ENCODE measurements at regions not wholly inside any gene's neighbourhood (a gene's known extent, or its start where the extent isn't known, plus 50 kb on each side); places are given as distances from the start of the nearest gene placed in this dataset.

GRCh38 chr10:23696476-23696875 is 257.6 kb downstream of the OTUD1 start:
- DNase-seq (ENCODE audit: low spot score in 2 of 2), result no peak
- Histone ChIP-seq H3K4me1 (peaks cover 0 to 15% of the 10 kb centered on the region in 2 donors), H3K4me3 (no peak overlapping the region), H3K27ac (no peak overlapping the region), H3K36me3 (no peaks in the 10 kb centered on the region), H3K27me3 (peaks cover 0 to 40% of the 10 kb centered on the region in 2 donors), H3K9me3 (no peaks in the 10 kb centered on the region)
- intact Hi-C loops (cut with DNase I; ENCODE audit: low total_unique reads), result no loop called here
- no peak for TF ChIP-seq POLR2A (IDR thresholded peaks at IDR 0.05)
- TF ChIP-seq CTCF (IDR thresholded peaks at IDR 0.05), result no peak
- no peak for TF ChIP-seq POLR2AphosphoS5 (IDR thresholded peaks at IDR 0.05)

GRCh38 chr10:23702977-23703414 is 264.1 kb downstream of the OTUD1 start:
- H3K9me3 ChIP-seq, result no peaks in the 10 kb centered on the region
- intact Hi-C loops (cut with DNase I; ENCODE audit: low total_unique reads), result no loop called here
- TF ChIP-seq POLR2A (IDR thresholded peaks at IDR 0.05) (no peak), CTCF (IDR thresholded peaks at IDR 0.05) (peak; percentile 45 to 71 (median 65))
- no peaks in the 10 kb centered on the region for H3K36me3 ChIP-seq
- no peak overlapping the region for H3K27ac ChIP-seq
- H3K4me1 ChIP-seq, result no peaks in the 10 kb centered on the region
- DNase-seq (ENCODE audit: low spot score in 2 of 2), result peak in 1 of 2 donors; percentile 23
- H3K27me3 ChIP-seq, result no peaks in the 10 kb centered on the region
- peak overlapping the region in 2 of 3 donors; percentile 23 to 41 for H3K4me3 ChIP-seq

- Histone ChIP-seq H3K4me1 (no peaks in the 10 kb centered on the region), H3K36me3 (no peaks in the 10 kb centered on the region), H3K4me3 (no peak overlapping the region), H3K27me3 (no peaks in the 10 kb centered on the region), H3K9me3 (no peaks in the 10 kb centered on the region), H3K27ac (no peak overlapping the region)
- intact Hi-C loops (cut with DNase I; ENCODE audit: low total_unique reads), result no loop called here
- no peak for DNase-seq (ENCODE audit: low spot score in 2 of 2)
- TF ChIP-seq POLR2AphosphoS5 (IDR thresholded peaks at IDR 0.05) (no peak), POLR2A (IDR thresholded peaks at IDR 0.05) (no peak), CTCF (IDR thresholded peaks at IDR 0.05) (no peak)
Observed at GRCh38 chr10:23715363-23715762, 276.5 kb downstream of the OTUD1 start.

GRCh38 chr10:23717913-23718312 is 279.0 kb downstream of the OTUD1 start:
- TF ChIP-seq POLR2AphosphoS5 (IDR thresholded peaks at IDR 0.05) (no peak), POLR2A (IDR thresholded peaks at IDR 0.05) (no peak), CTCF (IDR thresholded peaks at IDR 0.05) (no peak)
- intact Hi-C loops (cut with DNase I; ENCODE audit: low total_unique reads), result loop anchor here (2.0 kb wide), 1 partner anchor 65 kb away; no protein-coding TSS in a partner anchor
- DNase-seq (ENCODE audit: low spot score in 2 of 2), result no peak
- Histone ChIP-seq H3K36me3 (no peaks in the 10 kb centered on the region), H3K27ac (no peak overlapping the region), H3K4me1 (no peaks in the 10 kb centered on the region), H3K27me3 (no peaks in the 10 kb centered on the region), H3K4me3 (no peak overlapping the region), H3K9me3 (no peaks in the 10 kb centered on the region)

- no peaks in the 10 kb centered on the region for H3K9me3 ChIP-seq
- no peak overlapping the region for H3K4me3 ChIP-seq
- no peak overlapping the region for H3K27ac ChIP-seq
- no peak for TF ChIP-seq POLR2A (IDR thresholded peaks at IDR 0.05)
- no peak for TF ChIP-seq POLR2AphosphoS5 (IDR thresholded peaks at IDR 0.05)
- no peak for TF ChIP-seq CTCF (IDR thresholded peaks at IDR 0.05)
- intact Hi-C loops (cut with DNase I; ENCODE audit: low total_unique reads), result no loop called here
- H3K27me3 ChIP-seq, result no peaks in the 10 kb centered on the region
- H3K36me3 ChIP-seq, result no peaks in the 10 kb centered on the region
- no peaks in the 10 kb centered on the region for H3K4me1 ChIP-seq
- no peak for DNase-seq (ENCODE audit: low spot score in 2 of 2)
Observed at GRCh38 chr10:23718946-23719345, 280.1 kb downstream of the OTUD1 start.
